Daoy (cell line): ENCODE measurements at regions not wholly inside any gene's neighbourhood (a gene's known extent, or its start where the extent isn't known, plus 50 kb on each side); places are given as distances from the start of the nearest gene placed in this dataset.
"Not testable (repeated sequence)": the region's sequence is repeated elsewhere in the genome, so short reads cannot be mapped to it uniquely, and the experiment has no call there.

Experiments used
- DNase-seq: peaks from one replicate; pipeline ENCODE4 v3.0.0-alpha.2; 2015; ENCODE audit warnings: low read depth

DNA sequence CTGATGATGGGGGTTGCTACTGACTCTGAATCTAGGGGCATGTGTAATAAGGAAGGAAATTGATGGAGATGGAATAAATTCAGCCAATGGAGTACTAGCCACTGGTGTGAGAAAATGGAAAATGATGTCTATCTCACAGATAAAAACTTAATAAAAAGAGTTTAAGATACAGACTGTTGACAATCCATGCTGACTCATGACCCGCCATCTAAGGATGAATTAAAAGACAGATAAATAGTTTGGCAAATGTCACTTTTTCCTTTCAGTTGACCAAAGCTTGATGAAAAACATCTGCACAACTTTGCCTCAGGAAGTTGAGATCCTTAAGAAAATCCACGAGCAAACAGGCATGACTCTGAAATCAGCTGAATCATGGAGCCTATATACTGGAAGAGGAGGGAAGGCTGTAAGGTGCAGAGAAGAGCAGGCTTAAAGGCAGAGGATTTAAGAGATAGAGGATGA is 82.6 kb upstream of the BMP5 start:
- DNase-seq: no peak

DNA sequence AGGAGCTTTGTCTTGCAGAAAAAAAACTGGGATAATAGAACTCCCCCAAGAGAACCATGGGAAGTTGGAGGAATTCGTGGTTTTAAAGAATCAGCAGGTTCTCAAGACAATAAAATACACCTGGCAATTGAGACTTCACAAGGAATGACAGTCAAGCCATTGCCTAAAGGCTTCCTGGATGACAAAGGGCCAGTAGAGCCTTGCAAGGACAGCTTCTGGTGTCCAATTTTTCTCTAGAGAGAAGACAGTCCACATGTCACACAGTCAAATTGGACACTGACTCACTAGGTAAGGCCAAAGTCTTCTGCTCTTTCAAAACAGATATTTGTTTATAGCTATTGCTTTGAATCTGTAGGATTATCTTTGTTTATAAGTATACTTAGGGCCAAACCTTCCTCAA is 80.3 kb upstream of the BMP5 start:
- no peak for DNase-seq

DNA sequence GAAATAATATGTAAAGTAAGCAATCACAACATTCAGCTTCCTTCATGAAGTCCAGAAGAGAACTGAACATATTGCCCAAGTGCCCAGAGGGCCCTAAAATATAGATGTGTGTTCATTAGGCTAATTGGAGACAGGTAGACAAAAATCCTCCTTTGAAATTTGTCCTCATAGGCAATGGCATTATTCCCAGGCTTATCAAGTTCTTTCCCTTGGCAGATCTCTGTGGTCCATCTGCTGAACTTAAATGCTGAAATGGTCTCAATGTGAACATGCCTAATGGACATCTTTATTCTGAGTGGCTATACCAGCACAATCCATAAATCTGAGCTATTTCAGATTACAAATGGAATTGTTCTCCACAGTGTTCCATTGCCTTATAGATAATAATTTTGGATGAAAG is 79.0 kb upstream of the BMP5 start:
- DNase-seq: no peak

DNA sequence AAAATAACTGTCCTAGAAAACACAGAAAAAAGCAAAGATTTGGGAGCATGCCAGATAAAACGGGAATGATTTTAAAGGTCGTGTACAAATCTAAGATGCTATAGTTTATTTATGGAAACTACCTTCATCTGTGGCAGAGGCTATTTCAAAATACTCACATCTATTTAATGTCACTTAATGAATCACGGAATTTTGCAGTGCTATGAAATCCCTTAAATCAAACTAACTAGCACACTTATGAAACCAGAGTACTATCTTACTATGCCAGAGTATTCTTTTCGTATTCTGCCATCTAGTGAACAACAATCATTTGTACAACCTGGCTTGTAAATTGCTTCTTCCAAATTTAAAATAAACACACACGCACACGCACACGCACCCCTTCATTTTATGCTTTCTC is 77.9 kb upstream of the BMP5 start:
- DNase-seq: peak; percentile 11

DNA sequence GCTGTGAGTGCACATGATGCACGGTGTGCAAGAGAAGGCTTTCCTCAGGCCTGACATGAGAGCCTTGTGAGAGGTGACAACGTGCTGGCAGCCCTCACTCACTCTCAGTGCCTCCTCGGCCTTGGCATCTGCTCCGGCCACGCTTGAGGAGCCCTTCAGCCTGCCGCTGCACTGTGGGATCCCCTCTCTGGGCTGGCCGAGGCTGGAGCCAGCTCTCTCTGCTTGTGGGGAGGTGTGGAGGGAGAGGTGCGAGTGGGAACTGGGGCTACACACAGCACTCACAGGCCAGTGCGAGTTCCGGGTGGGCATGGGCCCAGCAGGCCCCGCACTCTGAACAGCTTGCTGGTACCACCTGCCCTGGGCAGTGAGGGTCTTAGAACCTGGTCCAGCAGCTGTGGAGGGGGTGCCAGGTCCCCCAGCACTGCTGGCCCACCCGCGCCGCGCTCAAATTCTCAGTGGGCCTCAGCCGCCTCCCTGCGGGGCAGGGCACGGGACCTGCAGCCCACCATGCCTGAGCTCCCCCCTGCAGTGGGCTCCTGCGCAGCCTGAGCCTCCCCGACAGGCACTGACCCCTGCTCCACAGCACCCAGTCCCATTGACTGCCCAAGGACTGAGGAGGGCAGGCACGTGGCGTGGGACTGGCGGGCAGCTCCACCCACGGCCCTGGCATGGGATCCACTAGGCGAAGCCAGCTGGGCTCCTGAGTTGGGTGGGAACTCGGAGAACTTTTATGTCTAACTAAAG is 74.9 kb upstream of the BMP5 start:
- DNase-seq: no peak

DNA sequence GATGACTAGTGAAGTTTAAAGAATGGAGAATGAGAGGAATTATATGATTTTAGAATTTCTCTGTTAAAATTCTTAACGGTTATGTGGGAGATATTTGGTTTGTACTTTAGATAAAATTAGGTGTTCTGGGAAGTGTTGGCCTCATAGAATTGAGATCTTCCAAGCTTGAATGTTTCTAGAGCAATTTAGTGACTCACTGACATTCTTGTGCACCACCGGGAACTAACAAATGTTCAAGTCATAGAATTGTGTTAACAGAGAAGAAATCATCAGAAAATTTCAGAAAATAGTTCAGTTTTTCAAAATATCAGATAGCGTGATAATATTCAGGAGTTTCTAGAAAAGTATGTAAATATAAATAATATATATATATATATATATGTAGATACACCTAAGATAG is 67.9 kb upstream of the BMP5 start:
- no peak for DNase-seq

DNA sequence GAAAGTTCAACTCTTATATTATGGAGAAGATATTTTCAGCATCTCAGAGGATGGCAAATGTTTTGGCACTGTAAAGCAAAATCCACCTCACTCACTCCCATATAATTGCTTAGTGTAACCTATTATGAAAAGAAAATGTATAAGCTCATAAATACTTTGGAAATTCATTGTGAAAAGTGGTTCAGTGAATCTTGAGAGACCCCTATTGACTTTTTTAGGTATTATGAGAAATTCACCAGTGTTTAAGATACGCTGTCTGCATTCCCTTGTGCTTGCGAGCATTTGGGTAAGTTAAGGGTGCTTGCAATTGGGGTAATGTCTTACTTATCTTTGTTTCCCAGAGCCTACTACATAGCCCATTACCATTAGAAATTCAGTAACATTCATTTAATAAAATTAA is 66.3 kb upstream of the BMP5 start:
- DNase-seq: no peak

DNA sequence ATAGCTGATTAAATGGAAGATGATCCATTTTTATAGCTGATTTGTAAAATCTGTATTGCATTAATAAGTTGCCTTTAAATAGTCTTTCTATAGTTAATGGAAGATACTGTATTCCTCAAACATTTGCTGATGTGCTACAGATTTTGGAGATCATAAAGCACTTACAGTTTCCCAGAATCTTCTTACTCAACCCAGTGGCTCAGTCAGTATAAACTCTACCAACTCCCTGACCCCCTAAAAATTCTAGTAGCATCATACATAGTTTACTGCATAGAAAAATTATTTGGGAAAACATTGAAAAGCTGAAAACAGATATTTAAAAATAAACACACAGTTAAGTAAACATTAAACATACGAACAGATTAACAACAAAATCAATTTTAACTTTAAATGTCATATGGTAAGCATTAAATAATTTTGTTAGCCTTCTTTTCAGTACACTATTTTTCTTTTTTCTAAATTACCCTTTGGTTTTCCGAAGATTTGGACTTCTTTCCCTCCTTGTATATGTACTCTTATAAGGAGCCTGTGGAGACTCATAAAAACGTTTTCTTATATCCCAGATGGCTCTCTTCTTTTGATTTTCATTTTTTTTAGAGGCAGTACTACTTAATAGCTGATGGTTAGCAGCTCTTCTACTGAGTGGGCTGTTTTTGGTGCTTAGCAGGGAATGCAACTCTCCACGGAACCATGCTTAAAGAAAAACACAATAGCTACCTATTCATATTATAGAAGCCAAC is 62.7 kb upstream of the BMP5 start:
- no peak for DNase-seq

DNA sequence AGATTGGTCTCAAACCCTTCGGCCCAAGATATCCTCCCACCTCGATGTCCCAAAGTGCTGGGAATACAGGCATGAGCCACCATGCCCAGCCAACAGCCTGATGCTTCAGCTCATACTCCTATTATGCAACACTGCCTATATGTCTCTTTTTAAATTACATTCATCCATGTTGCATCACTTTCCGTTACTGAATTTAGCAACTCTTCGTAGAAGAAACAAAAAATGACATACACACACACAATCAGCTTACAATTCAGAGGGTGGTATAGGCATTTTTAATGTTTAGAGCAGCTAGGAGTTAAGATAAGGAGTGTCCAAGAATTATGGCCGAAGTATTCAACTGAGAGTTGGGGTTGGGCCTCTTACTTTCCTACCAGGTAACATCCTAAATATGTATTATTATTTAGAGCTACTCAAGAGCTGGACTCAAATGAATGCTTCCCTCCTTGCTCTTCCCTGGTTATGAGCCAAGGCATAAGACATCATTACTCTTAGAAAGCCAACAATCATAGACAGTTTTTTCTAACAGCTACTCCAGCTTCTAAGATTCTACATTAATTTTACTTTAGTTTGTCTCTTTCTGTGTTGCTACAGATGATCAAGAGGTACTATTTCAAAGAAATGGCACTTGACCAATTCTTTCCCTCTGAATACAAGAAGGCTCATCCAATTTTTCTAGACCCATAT is 62.0 kb upstream of the BMP5 start:
- no peak for DNase-seq

DNA sequence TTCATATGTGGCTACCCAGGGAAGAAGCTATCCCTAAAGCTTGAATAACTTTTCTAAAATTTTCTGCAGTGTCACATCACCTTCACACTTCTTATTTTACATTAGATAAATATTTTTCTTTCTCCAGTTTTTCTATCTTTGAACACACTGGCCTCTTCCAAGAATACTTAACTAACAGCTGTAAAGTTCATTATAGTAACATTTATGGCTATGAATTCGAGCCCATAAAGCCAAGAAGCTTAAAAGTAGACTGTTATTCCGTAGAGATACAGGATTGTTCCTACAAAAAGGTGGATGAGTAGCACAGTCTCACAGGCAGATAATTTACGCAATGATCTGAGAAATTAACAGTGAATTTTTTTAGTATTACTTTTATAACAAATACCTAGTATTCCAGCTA is 55.7 kb upstream of the BMP5 start:
- no peak for DNase-seq

DNA sequence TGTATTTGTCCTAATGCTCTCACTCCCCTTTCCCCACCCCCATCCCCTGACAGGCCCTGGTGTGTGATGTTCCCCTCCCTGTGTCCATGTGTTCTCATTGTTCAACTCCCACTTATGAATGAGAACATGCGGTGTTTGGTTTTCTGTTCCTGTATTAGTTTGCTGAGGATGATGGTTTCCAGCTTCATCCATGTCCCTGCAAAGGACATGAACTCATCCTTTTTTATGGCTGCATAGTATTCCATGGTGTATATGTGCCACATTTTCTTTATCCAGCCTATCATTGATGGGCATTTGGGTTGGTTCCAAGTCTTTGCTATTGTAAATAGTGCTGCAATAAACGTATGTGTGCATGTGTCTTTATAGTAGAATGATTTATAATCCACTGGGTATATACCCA is 52.3 kb upstream of the BMP5 start:
- DNase-seq: not testable (repeated sequence)

DNA sequence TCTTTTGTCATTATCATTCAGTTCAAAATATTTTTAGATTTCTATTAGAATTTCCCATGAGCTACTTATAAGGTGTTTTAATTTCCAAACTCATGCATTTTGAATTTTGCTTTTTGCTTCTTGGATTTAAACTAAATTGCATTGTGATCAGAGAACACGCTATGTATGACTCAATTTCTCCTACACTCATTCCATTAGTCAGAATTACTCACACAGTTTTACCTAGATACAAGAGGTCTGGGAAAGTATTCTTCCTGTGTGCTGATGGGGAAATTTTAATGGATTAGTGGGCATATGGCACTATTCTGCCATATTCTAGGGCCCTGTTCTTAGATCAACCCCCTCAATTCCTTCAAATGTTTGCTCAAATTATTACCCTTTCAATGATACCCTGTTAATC is 49.9 kb upstream of the BMP5 start:
- peak; percentile 59 for DNase-seq
